GM12875 (cell line): ENCODE measurements at regions not wholly inside any gene's neighbourhood (a gene's known extent, or its start where the extent isn't known, plus 50 kb on each side); places are given as distances from the start of the nearest gene placed in this dataset.

ENCODE experiments used
- H3K4me3 ChIP-seq: one replicate; pipeline ENCODE4 v1.5.1; 2011; ENCODE audit warnings: low read depth, low read length, control low read depth
- CTCF ChIP-seq: IDR thresholded peaks from 2 replicates; pipeline ENCODE4 v1.5.1; 2011; ENCODE audit warnings: low read depth, mild to moderate bottlenecking, control low read depth, inconsistent platforms, low read length, moderate library complexity, borderline replicate concordance; ENCODE audit not compliant: insufficient read depth

GRCh38 chr2:12504443-12504842, 212.3 kb upstream of the TRIB2 start:
- H3K4me3 ChIP-seq, result no peak overlapping the region
- TF ChIP-seq CTCF, result no peak

GRCh38 chr2:12506846-12507245, 209.9 kb upstream of the TRIB2 start:
- TF ChIP-seq CTCF, result no peak
- no peak overlapping the region for H3K4me3 ChIP-seq

DNA sequence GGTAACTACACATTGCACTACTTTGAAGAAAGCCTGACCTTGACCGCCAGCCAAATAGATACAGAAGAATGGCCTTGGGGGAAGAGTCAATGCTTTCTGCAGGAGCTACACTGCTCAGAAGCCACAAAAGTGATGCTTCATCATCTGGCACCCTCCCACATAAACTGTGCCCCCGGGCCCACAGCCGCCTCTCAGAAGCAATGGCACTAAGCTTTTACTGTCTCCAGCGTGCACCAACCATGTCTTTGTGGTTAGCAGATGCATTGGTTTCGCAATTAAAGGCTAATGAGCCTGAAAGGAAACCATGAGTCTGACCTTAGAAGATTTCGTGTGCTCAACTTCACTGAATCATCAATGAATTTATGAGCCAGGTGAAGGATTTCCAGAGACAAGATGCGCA, 209.4 kb upstream of the TRIB2 start:
- no peak for TF ChIP-seq CTCF
- H3K4me3 ChIP-seq, result no peak overlapping the region

- H3K4me3 ChIP-seq, result no peak overlapping the region
- TF ChIP-seq CTCF, result no peak
Measured at GRCh38 chr2:12510070-12510469, 206.7 kb upstream of the TRIB2 start.

DNA sequence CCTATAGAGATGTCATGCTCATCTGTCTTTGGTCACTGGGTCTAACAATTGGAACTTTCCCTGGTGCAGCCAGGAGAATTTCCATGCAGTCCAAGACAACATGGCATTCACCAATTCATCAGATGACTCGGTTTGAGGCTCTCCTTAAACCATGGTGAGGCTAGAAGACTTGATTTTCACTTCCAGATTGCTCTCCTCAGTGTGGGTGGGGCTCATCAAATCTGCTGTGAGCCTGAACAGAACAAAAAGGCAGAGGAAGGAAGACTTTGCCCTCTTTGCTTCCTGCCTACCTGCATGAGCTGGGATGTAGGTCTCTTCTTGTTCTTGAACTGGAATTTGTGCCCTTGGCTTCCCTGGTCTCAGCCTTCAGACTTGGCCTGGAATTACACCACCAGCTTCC, 203.4 kb upstream of the TRIB2 start:
- no peak overlapping the region for H3K4me3 ChIP-seq
- TF ChIP-seq CTCF, result no peak

- no peak overlapping the region for H3K4me3 ChIP-seq
- no peak for TF ChIP-seq CTCF
Measured at GRCh38 chr2:12514168-12514567, 202.6 kb upstream of the TRIB2 start.

DNA sequence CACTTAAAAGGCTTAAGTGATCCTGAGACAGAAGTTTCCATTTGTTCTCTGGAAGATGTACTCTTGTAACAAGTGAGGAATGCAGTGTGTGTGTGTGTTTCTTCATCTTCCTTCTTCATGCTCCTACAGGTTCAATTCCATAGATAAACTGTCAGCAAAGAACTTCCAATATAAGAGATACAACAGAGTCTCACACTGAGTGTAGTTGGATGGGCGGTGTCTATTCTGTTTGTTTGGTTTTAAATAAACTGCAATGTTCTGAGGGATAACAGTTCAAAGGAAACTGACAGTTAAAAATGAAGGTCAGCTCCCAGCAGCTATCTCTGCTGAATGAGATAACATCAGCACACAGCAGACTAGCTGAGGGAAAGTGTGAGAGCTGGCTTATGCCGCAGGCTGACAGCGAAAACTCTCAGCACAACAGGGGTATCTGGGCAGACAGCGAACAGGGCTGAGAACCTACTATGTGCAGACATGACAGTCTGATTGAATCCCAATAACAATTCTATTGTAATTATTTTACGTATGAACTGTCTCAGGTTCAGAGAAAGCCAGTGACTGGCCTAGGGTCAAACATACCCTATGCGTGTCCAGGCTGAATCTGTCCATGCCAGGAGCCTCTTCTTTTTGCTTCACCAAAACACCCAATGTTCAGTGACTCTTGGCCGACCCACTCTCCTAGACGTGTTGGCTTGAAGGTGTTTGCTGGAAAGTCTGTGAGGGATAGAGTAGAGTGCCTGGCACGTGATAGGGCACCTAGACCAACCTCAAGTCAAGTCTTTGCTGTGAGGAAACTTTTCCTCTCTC, 201.9 kb upstream of the TRIB2 start:
- H3K4me3 ChIP-seq, result no peak overlapping the region

More for the DNA sequence above, 201.9 kb upstream of the TRIB2 start:
- TF ChIP-seq CTCF, result no peak
